Activated CD4-positive, alpha-beta memory T cell treated with anti-CD3 and anti-CD28 coated beads for 36 hours (primary cell): ENCODE measurements at regions not wholly inside any gene's neighbourhood (a gene's known extent, or its start where the extent isn't known, plus 50 kb on each side); places are given as distances from the start of the nearest gene placed in this dataset.
"Not testable (repeated sequence)": the region's sequence is repeated elsewhere in the genome, so short reads cannot be mapped to it uniquely, and the experiment has no call there.

Experiments used
- CTCF ChIA-PET: fragments of 350-600 bp; sonication (Branson Sonifier 250); formaldehyde crosslinking; loops from one replicate; lab custom pipeline; 2021; ENCODE audit warnings: antibody characterized with exemption, inconsistent platforms; lab: Charles Lee
- POLR2A ChIA-PET: fragments of 350-600 bp; sonication (Branson Sonifier 250); formaldehyde crosslinking; loops from one replicate; lab custom pipeline; 2021; ENCODE audit warnings: antibody characterized with exemption; lab: Charles Lee
- DNase-seq: peaks from one replicate; pipeline ENCODE4 v3.0.0-alpha.2; 2020
- H3K27ac Mint-ChIP-seq: one replicate; pipeline ENCODE4 v1.8.0; 2021; ENCODE audit warnings: mixed read lengths
- H3K27me3 Mint-ChIP-seq: one replicate; pipeline ENCODE4 v1.8.0; 2021; ENCODE audit warnings: mixed read lengths
- H3K36me3 Mint-ChIP-seq: one replicate; pipeline ENCODE4 v1.8.0; 2021; ENCODE audit warnings: mixed read lengths
- H3K4me1 Mint-ChIP-seq: one replicate; pipeline ENCODE4 v1.8.0; 2021; ENCODE audit warnings: low read depth, mixed read lengths
- H3K4me3 Mint-ChIP-seq: one replicate; pipeline ENCODE4 v1.8.0; 2021; ENCODE audit warnings: mild to moderate bottlenecking, mixed read lengths
- H3K9me3 Mint-ChIP-seq: one replicate; pipeline ENCODE4 v1.8.0; 2021; ENCODE audit warnings: mixed read lengths
- intact Hi-C: fragments of 100-400 bp; cut with micrococcal nuclease; formaldehyde crosslinking; loops from one replicate; pipeline ENCODE4 v1.15.1; 2023

- ChIA-PET POLR2A (no interaction called here), CTCF (interaction anchor here (1.5 to 1.6 kb wide), 2 partner anchors 12 to 1831 kb away, joined by 4 to 5 read pairs; no protein-coding TSS in a partner anchor)
- intact Hi-C loops: no loop called here
- Mint-ChIP-seq H3K27ac (no peak overlapping the region), H3K9me3 (no peaks in the 10 kb centered on the region), H3K4me1 (no peaks in the 10 kb centered on the region), H3K4me3 (no peak overlapping the region), H3K36me3 (no peaks in the 10 kb centered on the region), H3K27me3 (no peaks in the 10 kb centered on the region)
- no peak for DNase-seq
These were observed 340.9 kb upstream of the PSMD7 start for GRCh38 chr16:73955702-73956101.

- no peak overlapping the region for H3K4me3 Mint-ChIP-seq
- no peaks in the 10 kb centered on the region for H3K36me3 Mint-ChIP-seq
- intact Hi-C loops: no loop called here
- no peaks in the 10 kb centered on the region for H3K9me3 Mint-ChIP-seq
- ChIA-PET POLR2A (no interaction called here), CTCF (no interaction called here)
- H3K4me1 Mint-ChIP-seq: no peaks in the 10 kb centered on the region
- no peak overlapping the region for H3K27ac Mint-ChIP-seq
- no peaks in the 10 kb centered on the region for H3K27me3 Mint-ChIP-seq
- DNase-seq: no peak
These were observed 341.4 kb upstream of the PSMD7 start for GRCh38 chr16:73955255-73955654.

GRCh38 chr16:73951481-73951880, 345.1 kb upstream of the PSMD7 start:
- Mint-ChIP-seq H3K4me3 (no peak overlapping the region), H3K4me1 (no peaks in the 10 kb centered on the region), H3K27ac (no peak overlapping the region), H3K9me3 (no peaks in the 10 kb centered on the region), H3K36me3 (no peaks in the 10 kb centered on the region), H3K27me3 (no peaks in the 10 kb centered on the region)
- CTCF ChIA-PET: no interaction called here
- intact Hi-C loops: no loop called here
- DNase-seq: no peak
- POLR2A ChIA-PET: no interaction called here

- Mint-ChIP-seq H3K27me3 (no peaks in the 10 kb centered on the region), H3K4me3 (no peak overlapping the region), H3K27ac (no peak overlapping the region), H3K9me3 (no peaks in the 10 kb centered on the region), H3K36me3 (no peaks in the 10 kb centered on the region), H3K4me1 (no peaks in the 10 kb centered on the region)
- intact Hi-C loops: no loop called here
- POLR2A ChIA-PET: no interaction called here
- DNase-seq: no peak
- CTCF ChIA-PET: no interaction called here
These were observed 346.9 kb upstream of the PSMD7 start for GRCh38 chr16:73949574-73950320.

GRCh38 chr16:73945631-73946030, 351.0 kb upstream of the PSMD7 start:
- no peaks in the 10 kb centered on the region for H3K9me3 Mint-ChIP-seq
- intact Hi-C loops: no loop called here
- H3K27ac Mint-ChIP-seq: no peak overlapping the region
- POLR2A ChIA-PET: no interaction called here
- H3K36me3 Mint-ChIP-seq: no peaks in the 10 kb centered on the region
- no peak overlapping the region for H3K4me3 Mint-ChIP-seq
- DNase-seq: no peak
- CTCF ChIA-PET: no interaction called here
- H3K4me1 Mint-ChIP-seq: no peaks in the 10 kb centered on the region
- H3K27me3 Mint-ChIP-seq: no peaks in the 10 kb centered on the region

- H3K9me3 Mint-ChIP-seq, H3K36me3 Mint-ChIP-seq, H3K4me3 Mint-ChIP-seq, intact Hi-C loops, H3K27ac Mint-ChIP-seq, H3K4me1 Mint-ChIP-seq, H3K27me3 Mint-ChIP-seq, DNase-seq, POLR2A ChIA-PET: not testable (repeated sequence)
- CTCF ChIA-PET: interaction anchor here (1.5 kb wide), 1 partner anchor 13 kb away, joined by 3 read pairs; no protein-coding TSS in a partner anchor
These were observed 353.4 kb upstream of the PSMD7 start for GRCh38 chr16:73943184-73943583.

GRCh38 chr16:73940786-73941185, 355.8 kb upstream of the PSMD7 start:
- not testable (repeated sequence) for H3K27me3 Mint-ChIP-seq

GRCh38 chr16:73923951-73924350, 372.7 kb upstream of the PSMD7 start:
- CTCF ChIA-PET: no interaction called here
- no peak overlapping the region for H3K4me3 Mint-ChIP-seq
- H3K27ac Mint-ChIP-seq: no peak overlapping the region
- H3K9me3 Mint-ChIP-seq: peaks cover 18% of the 10 kb centered on the region
- no peak for DNase-seq
- no peaks in the 10 kb centered on the region for H3K36me3 Mint-ChIP-seq
- intact Hi-C loops: no loop called here
- no peaks in the 10 kb centered on the region for H3K4me1 Mint-ChIP-seq
- POLR2A ChIA-PET: no interaction called here
- H3K27me3 Mint-ChIP-seq: no peaks in the 10 kb centered on the region

More at GRCh38 chr16:73940786-73941185, 355.8 kb upstream of the PSMD7 start:
- intact Hi-C loops, H3K36me3 Mint-ChIP-seq, H3K4me3 Mint-ChIP-seq, CTCF ChIA-PET, H3K27ac Mint-ChIP-seq, DNase-seq, POLR2A ChIA-PET, H3K9me3 Mint-ChIP-seq, H3K4me1 Mint-ChIP-seq: not testable (repeated sequence)

- Mint-ChIP-seq H3K36me3 (no peaks in the 10 kb centered on the region), H3K9me3 (peaks cover 3% of the 10 kb centered on the region), H3K4me1 (no peaks in the 10 kb centered on the region), H3K4me3 (no peak overlapping the region), H3K27ac (no peak overlapping the region), H3K27me3 (no peaks in the 10 kb centered on the region)
- POLR2A ChIA-PET: no interaction called here
- DNase-seq: no peak
- intact Hi-C loops: no loop called here
- CTCF ChIA-PET: no interaction called here
These were observed 375.3 kb upstream of the PSMD7 start for GRCh38 chr16:73921295-73921694.

GRCh38 chr16:73916829-73917594, 379.6 kb upstream of the PSMD7 start:
- ChIA-PET POLR2A (no interaction called here), CTCF (no interaction called here)
- H3K4me1 Mint-ChIP-seq: no peaks in the 10 kb centered on the region
- no peak for DNase-seq
- H3K27me3 Mint-ChIP-seq: no peaks in the 10 kb centered on the region
- peaks cover 2% of the 10 kb centered on the region for H3K9me3 Mint-ChIP-seq
- no peak overlapping the region for H3K27ac Mint-ChIP-seq
- no peaks in the 10 kb centered on the region for H3K36me3 Mint-ChIP-seq
- no peak overlapping the region for H3K4me3 Mint-ChIP-seq
- intact Hi-C loops: no loop called here

- intact Hi-C loops: no loop called here
- Mint-ChIP-seq H3K4me1 (no peaks in the 10 kb centered on the region), H3K27ac (no peak overlapping the region), H3K36me3 (no peaks in the 10 kb centered on the region), H3K4me3 (no peak overlapping the region), H3K9me3 (peaks cover 2% of the 10 kb centered on the region), H3K27me3 (no peaks in the 10 kb centered on the region)
- DNase-seq: no peak
- ChIA-PET CTCF (no interaction called here), POLR2A (no interaction called here)
These were observed 380.7 kb upstream of the PSMD7 start for GRCh38 chr16:73915935-73916334.

- Mint-ChIP-seq H3K27me3 (no peaks in the 10 kb centered on the region), H3K27ac (no peak overlapping the region), H3K36me3 (no peaks in the 10 kb centered on the region), H3K4me3 (no peak overlapping the region), H3K4me1 (no peaks in the 10 kb centered on the region), H3K9me3 (no peaks in the 10 kb centered on the region)
- ChIA-PET POLR2A (no interaction called here), CTCF (no interaction called here)
- no peak for DNase-seq
- intact Hi-C loops: no loop called here
These were observed 381.5 kb upstream of the PSMD7 start for GRCh38 chr16:73915140-73915539.

GRCh38 chr16:73912850-73913249, 383.8 kb upstream of the PSMD7 start:
- H3K27me3 Mint-ChIP-seq: no peaks in the 10 kb centered on the region
- no peak overlapping the region for H3K4me3 Mint-ChIP-seq

More at GRCh38 chr16:73912850-73913249, 383.8 kb upstream of the PSMD7 start:
- CTCF ChIA-PET: no interaction called here
- no peaks in the 10 kb centered on the region for H3K9me3 Mint-ChIP-seq
- POLR2A ChIA-PET: no interaction called here
- intact Hi-C loops: no loop called here
- H3K4me1 Mint-ChIP-seq: no peaks in the 10 kb centered on the region
- no peak for DNase-seq
- H3K36me3 Mint-ChIP-seq: no peaks in the 10 kb centered on the region
- no peak overlapping the region for H3K27ac Mint-ChIP-seq
